ENCODE measurements at regions not wholly inside any gene's neighbourhood (a gene's known extent, or its start where the extent isn't known, plus 50 kb on each side); places are given as distances from the start of the nearest gene placed in this dataset.

DNA sequence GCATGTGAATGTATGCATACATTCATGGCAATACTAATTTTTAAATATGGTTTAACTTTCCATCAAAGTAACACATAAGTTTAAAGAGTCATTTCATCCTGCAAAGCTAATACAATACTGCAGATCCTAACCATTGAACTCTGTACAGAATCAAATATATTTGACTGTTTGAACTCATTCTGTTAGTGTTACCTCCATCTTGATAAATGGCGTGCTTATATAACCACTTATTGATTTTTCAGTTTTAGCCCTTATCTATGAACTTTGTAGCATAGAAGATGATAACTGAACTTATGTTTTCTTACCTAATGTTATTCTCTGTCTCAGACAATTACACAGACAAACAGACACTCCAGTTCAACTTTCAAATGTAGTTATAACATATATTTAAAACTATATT is 731.0 kb upstream of the LRATD1 start (continued):
- TF ChIP-seq RFX5 (IDR thresholded peaks at IDR 0.05; ENCODE audit: borderline replicate concordance, low read depth, low read length) (no peak), JUND (IDR thresholded peaks at IDR 0.05; ENCODE audit: low read length) (no peak)
- TF ChIP-seq, protein P1, sequence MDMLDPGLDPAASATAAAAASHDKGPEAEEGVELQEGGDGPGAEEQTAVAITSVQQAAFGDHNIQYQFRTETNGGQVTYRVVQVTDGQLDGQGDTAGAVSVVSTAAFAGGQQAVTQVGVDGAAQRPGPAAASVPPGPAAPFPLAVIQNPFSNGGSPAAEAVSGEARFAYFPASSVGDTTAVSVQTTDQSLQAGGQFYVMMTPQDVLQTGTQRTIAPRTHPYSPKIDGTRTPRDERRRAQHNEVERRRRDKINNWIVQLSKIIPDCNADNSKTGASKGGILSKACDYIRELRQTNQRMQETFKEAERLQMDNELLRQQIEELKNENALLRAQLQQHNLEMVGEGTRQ (IDR thresholded peaks at IDR 0.05; ENCODE audit: low read length) = no peak

Measured in H1 (cell line).